SU-DHL-6 (cell line): ENCODE measurements at regions not wholly inside any gene's neighbourhood (a gene's known extent, or its start where the extent isn't known, plus 50 kb on each side); places are given as distances from the start of the nearest gene placed in this dataset.

Source experiments
- EZH2phosphoT487 ChIP-seq: fragments of 200-600 bp; sonication (generic), shearing (Covaris generic); conservative IDR thresholded peaks from 2 replicates; pipeline ENCODE4 v1.6.1; 2018; ENCODE audit warnings: mild to moderate bottlenecking, antibody characterized with exemption, low read length, moderate library complexity, mixed read lengths
- TF ChIP-seq, protein P1 (sequence below): fragments of 200-600 bp; sonication (generic); IDR thresholded peaks from one replicate; pipeline ENCODE4 v1.5.1; 2017; ENCODE audit warnings: antibody characterized with exemption, mild to moderate bottlenecking, low read length, moderate library complexity; ENCODE audit not compliant: insufficient read depth, poor library complexity, severe bottlenecking

DNA sequence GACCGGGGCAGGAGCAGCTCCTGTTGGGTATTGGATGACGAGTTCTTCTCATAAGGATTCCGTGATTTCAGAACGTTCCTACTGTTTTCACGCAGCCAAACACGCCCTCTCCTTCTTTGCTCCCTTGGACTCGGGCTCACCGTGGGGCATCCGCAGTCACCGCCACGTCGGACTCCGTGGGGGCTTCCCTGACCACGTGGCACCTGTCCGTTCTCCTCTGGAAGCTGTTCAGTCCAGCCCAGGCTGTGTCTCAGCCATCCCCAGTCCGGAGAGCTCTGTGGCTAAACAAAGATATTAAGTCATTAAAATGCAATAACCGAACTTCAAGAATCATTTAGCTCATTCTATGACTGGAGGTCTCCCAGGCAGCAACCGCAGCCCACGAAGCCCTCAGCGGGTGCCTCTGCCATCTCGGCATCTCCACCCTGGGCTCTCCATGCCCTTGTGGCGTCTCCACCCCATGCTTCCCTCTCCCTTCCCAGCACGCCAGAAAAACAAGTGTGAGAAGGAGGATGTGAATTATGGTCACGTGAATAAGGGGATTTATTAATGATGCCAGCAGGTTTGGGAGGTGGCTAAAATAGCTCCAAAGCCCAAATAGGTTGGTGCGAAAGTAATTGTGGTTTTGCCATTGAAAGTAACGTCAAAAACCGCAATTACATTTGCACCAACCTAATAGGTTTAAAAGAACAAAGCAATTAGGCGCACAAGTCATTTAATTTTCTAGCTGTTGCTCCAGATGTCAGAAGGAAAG lies 224.6 kb upstream of the PPP2R2D start:
- no peak for TF ChIP-seq EZH2phosphoT487
- TF ChIP-seq, protein P1, sequence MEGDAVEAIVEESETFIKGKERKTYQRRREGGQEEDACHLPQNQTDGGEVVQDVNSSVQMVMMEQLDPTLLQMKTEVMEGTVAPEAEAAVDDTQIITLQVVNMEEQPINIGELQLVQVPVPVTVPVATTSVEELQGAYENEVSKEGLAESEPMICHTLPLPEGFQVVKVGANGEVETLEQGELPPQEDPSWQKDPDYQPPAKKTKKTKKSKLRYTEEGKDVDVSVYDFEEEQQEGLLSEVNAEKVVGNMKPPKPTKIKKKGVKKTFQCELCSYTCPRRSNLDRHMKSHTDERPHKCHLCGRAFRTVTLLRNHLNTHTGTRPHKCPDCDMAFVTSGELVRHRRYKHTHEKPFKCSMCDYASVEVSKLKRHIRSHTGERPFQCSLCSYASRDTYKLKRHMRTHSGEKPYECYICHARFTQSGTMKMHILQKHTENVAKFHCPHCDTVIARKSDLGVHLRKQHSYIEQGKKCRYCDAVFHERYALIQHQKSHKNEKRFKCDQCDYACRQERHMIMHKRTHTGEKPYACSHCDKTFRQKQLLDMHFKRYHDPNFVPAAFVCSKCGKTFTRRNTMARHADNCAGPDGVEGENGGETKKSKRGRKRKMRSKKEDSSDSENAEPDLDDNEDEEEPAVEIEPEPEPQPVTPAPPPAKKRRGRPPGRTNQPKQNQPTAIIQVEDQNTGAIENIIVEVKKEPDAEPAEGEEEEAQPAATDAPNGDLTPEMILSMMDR: no peak
